GM23248 (cell line): ENCODE measurements at regions not wholly inside any gene's neighbourhood (a gene's known extent, or its start where the extent isn't known, plus 50 kb on each side); places are given as distances from the start of the nearest gene placed in this dataset.

Experiments used
- DNase-seq: peaks from one replicate; pipeline ENCODE4 v3.0.0-alpha.2; 2015
- H2AFZ ChIP-seq: fragments of 200-600 bp; sonication (generic); 2 replicates; pipeline ENCODE4 v1.6.1; 2016; ENCODE audit warnings: antibody characterized with exemption
- H3F3A ChIP-seq: fragments of 200-600 bp; sonication (generic); 2 replicates; pipeline ENCODE4 v1.6.1; 2016; ENCODE audit warnings: mild to moderate bottlenecking, antibody characterized with exemption, mixed run types; ENCODE audit not compliant: insufficient read depth
- H3K27ac ChIP-seq: fragments of 200-600 bp; sonication (generic); 2 replicates; pipeline ENCODE4 v1.5.1; 2016; ENCODE audit warnings: mild to moderate bottlenecking
- H3K27me3 ChIP-seq: fragments of 200-600 bp; sonication (generic); replicated peaks from 2 replicates; pipeline ENCODE4 v1.6.1; 2016; ENCODE audit warnings: mild to moderate bottlenecking; ENCODE audit not compliant: insufficient read depth
- H3K36me3 ChIP-seq: fragments of 200-600 bp; sonication (generic); 2 replicates; pipeline ENCODE4 v1.6.1; 2016; ENCODE audit warnings: low read depth, mild to moderate bottlenecking
- H3K4me1 ChIP-seq: fragments of 200-600 bp; sonication (generic); 2 replicates; pipeline ENCODE4 v1.6.1; 2016; ENCODE audit warnings: mild to moderate bottlenecking; ENCODE audit not compliant: insufficient read depth
- H3K4me2 ChIP-seq: fragments of 200-600 bp; sonication (generic); one replicate; pipeline ENCODE4 v1.6.1; 2016; ENCODE audit warnings: mild to moderate bottlenecking; ENCODE audit not compliant: unreplicated experiment
- H3K4me3 ChIP-seq: fragments of 200-600 bp; sonication (generic); 2 replicates; pipeline ENCODE4 v1.5.1; 2016; ENCODE audit warnings: mild to moderate bottlenecking
- H3K79me2 ChIP-seq: fragments of 200-600 bp; sonication (generic); 2 replicates; pipeline ENCODE4 v1.6.1; 2016; ENCODE audit warnings: mild to moderate bottlenecking; ENCODE audit not compliant: insufficient read depth
- H3K9ac ChIP-seq: fragments of 200-600 bp; sonication (generic); 2 replicates; pipeline ENCODE4 v1.6.1; 2016; ENCODE audit warnings: mild to moderate bottlenecking
- H3K9me2 ChIP-seq: fragments of 200-600 bp; sonication (generic); 2 replicates; pipeline ENCODE4 v1.6.1; 2016; ENCODE audit warnings: mixed run types, mild to moderate bottlenecking, moderate library complexity; ENCODE audit not compliant: insufficient read depth
- H3K9me3 ChIP-seq: fragments of 200-600 bp; sonication (generic); one replicate; pipeline ENCODE4 v1.6.1; 2017; ENCODE audit warnings: low read depth
- H4K20me1 ChIP-seq: fragments of 200-600 bp; sonication (generic); 2 replicates; pipeline ENCODE4 v1.6.0; 2016; ENCODE audit not compliant: insufficient read depth
- EZH2 ChIP-seq: fragments of 200-600 bp; sonication (generic); IDR thresholded peaks from 2 replicates; pipeline ENCODE4 v1.6.1; 2018; ENCODE audit warnings: antibody characterized with exemption, mild to moderate bottlenecking; ENCODE audit not compliant: insufficient read depth, poor library complexity, severe bottlenecking
- EZH2phosphoT487 ChIP-seq: fragments of 200-600 bp; sonication (generic); IDR thresholded peaks from 2 replicates; pipeline ENCODE4 v1.6.1; 2018; ENCODE audit warnings: antibody characterized with exemption, moderate library complexity, mild to moderate bottlenecking, low read depth; ENCODE audit not compliant: insufficient read depth
- WGBS, 2 experiments: methylation state at CpG; one replicate each; pipeline ENCODE4 v1.1.6; 2015 to 2017; ENCODE audit warnings: low lambda C conversion rate in 2 of 2, low coverage in 1 of 2; ENCODE audit errors: missing lambda C conversion rate in 2 of 2; 5-methylcytosine and 5-hydroxymethylcytosine counted together
- in situ Hi-C: fragments of 300-500 bp; cut with MboI; formaldehyde crosslinking; loops from 2 replicates; pipeline ENCODE4 v1.15.0; 2020

- H3K9me2 ChIP-seq, result no peaks in the 10 kb centered on the region
- no peak overlapping the region for H2AFZ ChIP-seq
- no peak overlapping the region for H3K9ac ChIP-seq
- no peaks in the 10 kb centered on the region for H3K4me1 ChIP-seq
- H3K27me3 ChIP-seq, result no peaks in the 10 kb centered on the region
- no peaks in the 10 kb centered on the region for H3K79me2 ChIP-seq
- no peaks in the 10 kb centered on the region for H3F3A ChIP-seq
- in situ Hi-C loops, result no loop called here
- no peak overlapping the region for H3K4me3 ChIP-seq
- no peak for TF ChIP-seq EZH2phosphoT487
- no peak for TF ChIP-seq EZH2
- no peaks in the 10 kb centered on the region for H3K9me3 ChIP-seq
- H3K27ac ChIP-seq, result no peak overlapping the region
- 5 to 7% methylated on average over 1 of the region's 1 CpG for WGBS, 2 experiments
- no peaks in the 10 kb centered on the region for H4K20me1 ChIP-seq
- DNase-seq, result no peak
- no peaks in the 10 kb centered on the region for H3K36me3 ChIP-seq
- H3K4me2 ChIP-seq, result no peak overlapping the region
These were observed 1670.4 kb upstream of the SPRY2 start for GRCh38 chr13:82011355-82011754.

- no peaks in the 10 kb centered on the region for H3K9me2 ChIP-seq
- TF ChIP-seq EZH2phosphoT487, result no peak
- no peak for TF ChIP-seq EZH2
- in situ Hi-C loops, result no loop called here
These were observed 1669.9 kb upstream of the SPRY2 start for GRCh38 chr13:82010780-82011179.

DNA sequence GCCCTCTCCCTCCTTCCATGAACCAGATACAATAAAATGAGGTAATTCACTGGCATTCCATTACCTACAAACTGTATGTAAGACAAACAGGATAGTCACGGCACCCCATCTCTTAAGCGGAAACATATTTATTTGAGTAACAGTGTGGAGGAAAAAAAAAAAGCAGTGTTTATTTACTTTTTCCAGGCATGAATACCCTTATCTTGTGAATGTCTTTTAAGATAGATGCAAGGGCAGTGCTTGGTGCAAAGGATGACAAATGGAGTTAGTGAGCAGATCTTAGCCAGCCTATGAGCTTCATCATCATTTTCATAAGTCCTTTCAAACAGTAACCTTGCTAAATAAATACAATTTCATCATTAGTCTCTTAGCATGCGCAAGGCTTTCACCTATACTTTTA lies 1661.8 kb upstream of the SPRY2 start:
- in situ Hi-C loops, result no loop called here
- Histone ChIP-seq H3F3A (no peaks in the 10 kb centered on the region), H3K27ac (no peak overlapping the region), H4K20me1 (no peaks in the 10 kb centered on the region), H3K9me2 (no peaks in the 10 kb centered on the region), H3K27me3 (no peaks in the 10 kb centered on the region), H2AFZ (no peak overlapping the region), H3K4me1 (no peaks in the 10 kb centered on the region), H3K4me3 (no peak overlapping the region), H3K4me2 (no peak overlapping the region), H3K79me2 (no peaks in the 10 kb centered on the region), H3K36me3 (no peaks in the 10 kb centered on the region), H3K9me3 (peaks cover under 1% of the 10 kb centered on the region), H3K9ac (no peak overlapping the region)
- TF ChIP-seq EZH2, result no peak
- no peak for TF ChIP-seq EZH2phosphoT487
- 29 to 35% methylated on average over 3 of the region's 3 CpGs for WGBS, 2 experiments
- no peak for DNase-seq

More at GRCh38 chr13:82010780-82011179, 1669.9 kb upstream of the SPRY2 start:
- Histone ChIP-seq H3K4me3 (no peak overlapping the region), H3K79me2 (no peaks in the 10 kb centered on the region), H4K20me1 (no peaks in the 10 kb centered on the region), H2AFZ (no peak overlapping the region), H3K9me3 (no peaks in the 10 kb centered on the region), H3K27ac (no peak overlapping the region), H3F3A (no peaks in the 10 kb centered on the region), H3K4me2 (no peak overlapping the region), H3K27me3 (no peaks in the 10 kb centered on the region), H3K9ac (no peak overlapping the region), H3K4me1 (no peaks in the 10 kb centered on the region), H3K36me3 (no peaks in the 10 kb centered on the region)
- no peak for DNase-seq
- WGBS, 2 experiments, result 4 to 15% methylated on average over 2 of the region's 2 CpGs

GRCh38 chr13:81995316-81995715 lies 1654.4 kb upstream of the SPRY2 start:
- Histone ChIP-seq H3K27ac (no peak overlapping the region), H3K9me3 (peaks cover 5% of the 10 kb centered on the region), H4K20me1 (no peaks in the 10 kb centered on the region), H3K27me3 (no peaks in the 10 kb centered on the region), H3K4me3 (no peak overlapping the region), H3K9me2 (no peaks in the 10 kb centered on the region), H3K4me1 (no peaks in the 10 kb centered on the region), H3K4me2 (no peak overlapping the region), H3K36me3 (no peaks in the 10 kb centered on the region), H3K79me2 (no peaks in the 10 kb centered on the region), H3K9ac (no peak overlapping the region), H2AFZ (no peak overlapping the region), H3F3A (no peaks in the 10 kb centered on the region)
- in situ Hi-C loops, result no loop called here
- DNase-seq, result no peak
- TF ChIP-seq EZH2 (no peak), EZH2phosphoT487 (no peak)
- 41 to 46% methylated on average over 3 of the region's 3 CpGs for WGBS, 2 experiments

- in situ Hi-C loops, result no loop called here
- WGBS, 2 experiments, result 28 to 30% methylated on average over 6 of the region's 6 CpGs
- H2AFZ ChIP-seq, result no peak overlapping the region
These were observed 1649.7 kb upstream of the SPRY2 start for GRCh38 chr13:81990652-81991051.

More at GRCh38 chr13:81990652-81991051, 1649.7 kb upstream of the SPRY2 start:
- TF ChIP-seq EZH2phosphoT487 (no peak), EZH2 (no peak)
- no peaks in the 10 kb centered on the region for H3K79me2 ChIP-seq
- H3K9ac ChIP-seq, result no peak overlapping the region
- H3F3A ChIP-seq, result no peaks in the 10 kb centered on the region
- no peaks in the 10 kb centered on the region for H3K9me2 ChIP-seq
- DNase-seq, result no peak
- no peaks in the 10 kb centered on the region for H3K36me3 ChIP-seq
- no peak overlapping the region for H3K27ac ChIP-seq
- H3K27me3 ChIP-seq, result no peaks in the 10 kb centered on the region
- no peaks in the 10 kb centered on the region for H3K9me3 ChIP-seq
- H3K4me2 ChIP-seq, result no peak overlapping the region
- H3K4me3 ChIP-seq, result no peak overlapping the region
- no peaks in the 10 kb centered on the region for H3K4me1 ChIP-seq
- no peaks in the 10 kb centered on the region for H4K20me1 ChIP-seq
